Body of pancreas (tissue), 4 donors: ENCODE measurements at regions not wholly inside any gene's neighbourhood (a gene's known extent, or its start where the extent isn't known, plus 50 kb on each side); places are given as distances from the start of the nearest gene placed in this dataset.

Experiments used
- CTCF ChIP-seq, 7 experiments: fragments of 450-650 bp in 4 of 7; fragments of 200-600 bp in 3 of 7; sonication (generic) in 3 of 7; IDR thresholded peaks; one replicate each; pipeline ENCODE4 v1.5.1; 2016 to 2019; ENCODE audit warnings: antibody characterized with exemption in 7 of 7
- POLR2A ChIP-seq, 3 donors: fragments of 450-650 bp; IDR thresholded peaks; one replicate each; pipeline ENCODE4 v1.6.1; 2016; ENCODE audit warnings: antibody characterized with exemption in 3 of 3, mild to moderate bottlenecking in 2 of 3

GRCh38 chr10:61294131-61294530 is 159.1 kb downstream of the TMEM26 start:
- TF ChIP-seq CTCF (IDR thresholded peaks at IDR 0.05), result no peak
- no peak for TF ChIP-seq POLR2A (IDR thresholded peaks at IDR 0.05)
